Mucosa of descending colon (tissue), 3 donors: ENCODE measurements at regions not wholly inside any gene's neighbourhood (a gene's known extent, or its start where the extent isn't known, plus 50 kb on each side); places are given as distances from the start of the nearest gene placed in this dataset.

Experiments
- ATAC-seq: fragments of 200-7000 bp; cut with Tn5 transposase; one replicate; pipeline ENCODE4 v1.9.1; 2020; ENCODE audit warnings: mild to moderate bottlenecking, moderate library complexity
- DNase-seq, 3 donors: peaks; one replicate each; pipeline ENCODE4 v3.0.0-alpha.2; 2020
- H3K36me3 ChIP-seq: fragments of 200-600 bp; one replicate; pipeline ENCODE4 v1.8.0; 2021; ENCODE audit warnings: low read depth, mild to moderate bottlenecking
- H3K4me1 ChIP-seq: fragments of 200-600 bp; one replicate; pipeline ENCODE4 v1.8.0; 2021; ENCODE audit warnings: low read depth, mild to moderate bottlenecking
- H3K4me3 ChIP-seq: fragments of 200-600 bp; one replicate; pipeline ENCODE4 v1.8.0; 2021; ENCODE audit warnings: mild to moderate bottlenecking
- H3K9me3 ChIP-seq: fragments of 200-600 bp; one replicate; pipeline ENCODE4 v1.8.0; 2021; ENCODE audit warnings: mild to moderate bottlenecking
- intact Hi-C, 2 donors: fragments of 100-400 bp; cut with DNase I in 1 of 2; cut with micrococcal nuclease in 1 of 2; formaldehyde crosslinking; loops; one replicate each; pipeline versions ENCODE4 v1.11.0 to v1.11.1; 2022; cut with DNase I, micrococcal nuclease
- TF ChIP-seq, protein P1 (sequence below): fragments of 200-600 bp; IDR thresholded peaks from one replicate; pipeline ENCODE4 v1.8.0; 2022; ENCODE audit warnings: antibody characterized with exemption, mild to moderate bottlenecking
- donor health status: DM: no; HTN: no; CAD: no; lungs with moderate emphysema.
- donor health status: DM: no; HTN: no; CAD: no.
- donor health status: DM: no; HTN: yes; CAD: no.

DNA sequence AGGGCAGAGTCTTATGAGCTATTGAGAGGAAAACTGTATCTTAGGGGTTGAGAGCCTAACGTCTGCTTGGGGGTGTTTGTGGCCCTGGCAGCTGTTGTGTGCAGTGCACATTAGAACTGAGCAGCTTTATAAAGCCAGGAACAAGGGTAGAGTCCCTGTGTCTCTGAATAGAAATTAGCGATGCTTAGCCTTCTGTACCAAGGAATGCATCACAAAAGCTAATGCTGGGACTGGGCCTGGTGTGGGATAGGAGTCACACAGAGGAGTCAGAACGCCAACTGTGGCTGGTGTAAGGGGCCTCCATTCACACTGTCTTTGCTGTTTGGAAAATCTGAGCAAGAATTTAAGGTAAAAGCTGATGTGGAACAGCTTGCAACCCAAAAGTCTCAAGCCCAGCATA, 283.2 kb downstream of the SOX11 start:
- ATAC-seq (no peak), DNase-seq (no peak)
- intact Hi-C loops = loop anchor here in 1 of 2 donors (10.0 kb wide), 1 partner anchor 339 kb away; no protein-coding TSS in a partner anchor
- Histone ChIP-seq H3K4me3 (no peak overlapping the region), H3K4me1 (no peaks in the 10 kb centered on the region), H3K36me3 (no peaks in the 10 kb centered on the region), H3K9me3 (no peaks in the 10 kb centered on the region)
- TF ChIP-seq, protein P1, sequence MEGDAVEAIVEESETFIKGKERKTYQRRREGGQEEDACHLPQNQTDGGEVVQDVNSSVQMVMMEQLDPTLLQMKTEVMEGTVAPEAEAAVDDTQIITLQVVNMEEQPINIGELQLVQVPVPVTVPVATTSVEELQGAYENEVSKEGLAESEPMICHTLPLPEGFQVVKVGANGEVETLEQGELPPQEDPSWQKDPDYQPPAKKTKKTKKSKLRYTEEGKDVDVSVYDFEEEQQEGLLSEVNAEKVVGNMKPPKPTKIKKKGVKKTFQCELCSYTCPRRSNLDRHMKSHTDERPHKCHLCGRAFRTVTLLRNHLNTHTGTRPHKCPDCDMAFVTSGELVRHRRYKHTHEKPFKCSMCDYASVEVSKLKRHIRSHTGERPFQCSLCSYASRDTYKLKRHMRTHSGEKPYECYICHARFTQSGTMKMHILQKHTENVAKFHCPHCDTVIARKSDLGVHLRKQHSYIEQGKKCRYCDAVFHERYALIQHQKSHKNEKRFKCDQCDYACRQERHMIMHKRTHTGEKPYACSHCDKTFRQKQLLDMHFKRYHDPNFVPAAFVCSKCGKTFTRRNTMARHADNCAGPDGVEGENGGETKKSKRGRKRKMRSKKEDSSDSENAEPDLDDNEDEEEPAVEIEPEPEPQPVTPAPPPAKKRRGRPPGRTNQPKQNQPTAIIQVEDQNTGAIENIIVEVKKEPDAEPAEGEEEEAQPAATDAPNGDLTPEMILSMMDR = no peak

DNA sequence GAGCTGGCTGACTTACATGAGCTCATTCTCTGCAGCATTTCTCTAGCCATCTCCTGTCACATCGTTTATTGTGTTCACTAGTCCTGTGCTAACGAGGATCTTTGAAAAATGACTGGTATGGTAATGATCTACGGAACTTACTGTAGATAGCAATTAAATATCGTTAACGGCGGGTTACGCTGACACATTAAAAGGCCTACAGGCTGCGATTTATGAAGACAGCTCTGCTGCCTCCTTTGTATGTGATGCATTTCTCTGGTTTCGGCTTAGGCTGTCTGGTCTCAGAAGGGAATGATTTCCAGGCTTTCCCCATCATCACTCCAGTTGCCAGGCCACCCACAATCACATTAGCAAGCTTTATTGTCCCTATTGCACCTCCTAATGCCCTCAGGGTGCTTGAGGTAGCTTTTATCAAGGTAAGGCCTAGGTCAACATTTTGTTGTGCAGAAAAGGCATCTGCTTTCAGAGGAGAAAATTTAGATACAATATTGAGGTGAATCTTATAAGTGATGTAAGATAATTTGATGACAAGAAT, 284.4 kb downstream of the SOX11 start:
- H3K4me1 ChIP-seq = no peaks in the 10 kb centered on the region
- no peaks in the 10 kb centered on the region for H3K36me3 ChIP-seq
- TF ChIP-seq, protein P1 = no peak
- no peaks in the 10 kb centered on the region for H3K9me3 ChIP-seq
- no peak for ATAC-seq
- intact Hi-C loops = loop anchor here in 1 of 2 donors (10.0 kb wide), 1 partner anchor 338 kb away; no protein-coding TSS in a partner anchor
- DNase-seq = no peak
- H3K4me3 ChIP-seq = no peak overlapping the region

DNA sequence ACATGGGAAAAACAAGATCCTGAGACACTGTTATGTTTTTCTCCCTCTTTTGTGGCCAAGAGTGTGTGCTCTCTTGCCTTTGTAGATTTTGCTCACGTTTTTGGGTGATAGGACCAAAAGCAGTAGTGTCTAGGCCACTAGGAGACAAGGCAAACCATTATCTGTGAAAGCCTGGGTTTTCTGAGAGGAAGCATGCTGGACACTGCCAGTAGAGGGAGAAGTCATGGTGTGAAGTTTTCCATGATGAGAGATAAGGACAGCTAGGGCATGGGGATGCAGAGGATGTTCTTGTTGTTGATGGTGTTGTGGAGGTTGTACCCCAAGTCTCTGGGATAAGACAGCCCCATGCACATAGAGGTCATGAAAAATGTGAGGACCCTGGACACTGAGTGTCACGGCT, 285.3 kb downstream of the SOX11 start:
- no peak for ATAC-seq
- no peaks in the 10 kb centered on the region for H3K4me1 ChIP-seq
- TF ChIP-seq, protein P1 = no peak
- no peak for DNase-seq
- H3K4me3 ChIP-seq = no peak overlapping the region
- no peaks in the 10 kb centered on the region for H3K36me3 ChIP-seq
- intact Hi-C loops = loop anchor here in 1 of 2 donors (10.0 kb wide), 1 partner anchor 337 kb away; no protein-coding TSS in a partner anchor
- H3K9me3 ChIP-seq = no peaks in the 10 kb centered on the region

DNA sequence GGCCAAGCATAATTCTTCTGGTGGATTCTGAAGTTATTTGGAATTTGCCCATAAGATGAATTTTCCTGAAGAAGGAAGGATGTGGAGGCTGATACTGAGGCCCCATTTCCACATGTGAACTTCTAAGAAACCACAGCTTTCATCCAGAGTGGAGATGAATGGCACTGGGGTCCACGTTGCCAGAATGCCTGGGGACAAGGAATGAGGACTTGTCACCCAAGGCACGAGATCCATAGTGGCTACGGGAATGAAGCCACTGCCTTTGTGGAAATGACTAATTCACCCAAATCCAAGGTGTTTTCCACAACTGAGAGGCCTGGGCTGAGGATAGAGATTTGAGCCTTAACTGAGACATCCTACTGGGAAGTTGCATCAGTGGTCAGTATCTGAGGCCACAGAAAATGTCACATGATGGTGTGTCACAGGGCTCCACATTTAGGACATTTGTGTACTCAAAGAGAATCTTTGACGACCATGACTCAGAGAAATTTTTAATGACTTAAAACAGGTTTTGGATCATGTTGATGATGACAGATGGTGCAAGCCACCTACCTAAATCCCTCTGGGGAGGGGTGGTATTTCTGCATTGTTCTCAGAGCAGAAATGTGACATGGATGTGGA, 286.1 kb downstream of the SOX11 start:
- TF ChIP-seq, protein P1 = no peak
- H3K4me1 ChIP-seq = no peaks in the 10 kb centered on the region
- DNase-seq = no peak
- intact Hi-C loops = loop anchor here in 1 of 2 donors (10.0 kb wide), 1 partner anchor 337 kb away; no protein-coding TSS in a partner anchor
- no peaks in the 10 kb centered on the region for H3K9me3 ChIP-seq
- no peaks in the 10 kb centered on the region for H3K36me3 ChIP-seq
- no peak overlapping the region for H3K4me3 ChIP-seq
- no peak for ATAC-seq

DNA sequence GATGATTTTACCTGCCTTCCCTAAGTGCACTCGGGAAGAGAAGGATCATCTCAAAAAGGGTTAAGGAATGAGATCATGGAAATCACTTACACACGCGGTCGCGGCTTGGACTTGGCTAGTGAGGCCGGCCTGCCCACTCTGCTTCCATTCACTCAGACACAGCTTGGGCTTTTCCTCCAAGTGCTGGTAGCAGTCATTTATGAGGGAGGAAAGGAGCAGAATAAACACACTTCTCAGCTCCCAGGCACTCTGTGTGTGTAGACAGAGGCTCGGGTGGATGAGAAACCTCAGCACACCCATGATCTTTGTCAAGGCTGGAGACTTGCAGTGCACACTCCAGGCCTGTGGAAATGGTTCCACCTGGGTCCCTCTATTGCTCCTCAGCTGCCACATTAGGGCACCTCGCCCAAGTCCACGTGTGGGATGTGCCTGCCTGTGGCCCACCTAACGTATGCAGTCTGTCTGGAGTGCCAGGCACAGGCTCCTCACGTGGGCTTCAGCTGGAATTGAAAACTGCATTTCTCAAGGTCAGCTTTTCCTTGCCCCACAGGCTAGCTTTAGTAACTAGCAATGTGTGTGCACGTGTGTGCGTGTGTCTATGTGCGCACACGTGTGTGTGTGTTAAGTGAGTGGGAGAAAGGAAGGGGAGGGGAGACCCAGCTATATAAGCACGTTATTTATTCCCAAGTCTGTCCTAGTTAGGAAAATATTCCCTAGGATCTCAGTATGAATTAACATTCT, 288.4 kb downstream of the SOX11 start:
- H3K36me3 ChIP-seq = no peaks in the 10 kb centered on the region
- H3K4me3 ChIP-seq = no peak overlapping the region
- TF ChIP-seq, protein P1 = no peak
- no peaks in the 10 kb centered on the region for H3K9me3 ChIP-seq
- no peaks in the 10 kb centered on the region for H3K4me1 ChIP-seq
- DNase-seq (no peak), ATAC-seq (no peak)
- intact Hi-C loops = no loop called here
